NB4 (cell line): ENCODE measurements at regions not wholly inside any gene's neighbourhood (a gene's known extent, or its start where the extent isn't known, plus 50 kb on each side); places are given as distances from the start of the nearest gene placed in this dataset.

ENCODE experiments used
- POLR2A ChIP-seq: IDR thresholded peaks from 2 replicates; pipeline ENCODE4 v1.6.1; 2011; ENCODE audit warnings: mild to moderate bottlenecking; ENCODE audit not compliant: insufficient read length; ENCODE audit errors: extremely low read depth
- TF ChIP-seq, protein P1 (sequence below): IDR thresholded peaks from one replicate; pipeline ENCODE4 v1.5.1; 2012; ENCODE audit warnings: low read depth, low read length
- TF ChIP-seq, protein P2 (sequence below): IDR thresholded peaks from 2 replicates; pipeline ENCODE4 v1.6.1; 2011; ENCODE audit warnings: low read depth, low read length

DNA sequence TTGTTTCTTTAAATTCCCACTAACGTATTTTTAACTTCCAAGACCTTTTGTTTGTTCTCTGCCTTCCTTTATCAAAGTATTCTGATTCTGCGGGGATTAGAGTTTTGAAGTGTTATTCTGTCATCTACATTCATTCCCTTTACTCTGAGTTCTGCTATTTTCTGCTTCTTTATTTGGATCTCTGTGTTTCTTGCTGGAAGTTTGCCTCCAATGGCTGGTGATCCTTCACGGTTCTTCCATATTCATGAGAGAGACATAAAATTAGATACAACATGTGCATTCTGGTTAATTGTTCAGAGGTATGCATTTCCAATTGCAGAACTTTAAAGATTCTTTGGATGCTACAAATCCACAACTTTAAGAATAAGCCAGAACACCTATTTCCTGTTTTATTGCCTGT, 244.7 kb upstream of the ADARB2 start:
- TF ChIP-seq, protein P1, sequence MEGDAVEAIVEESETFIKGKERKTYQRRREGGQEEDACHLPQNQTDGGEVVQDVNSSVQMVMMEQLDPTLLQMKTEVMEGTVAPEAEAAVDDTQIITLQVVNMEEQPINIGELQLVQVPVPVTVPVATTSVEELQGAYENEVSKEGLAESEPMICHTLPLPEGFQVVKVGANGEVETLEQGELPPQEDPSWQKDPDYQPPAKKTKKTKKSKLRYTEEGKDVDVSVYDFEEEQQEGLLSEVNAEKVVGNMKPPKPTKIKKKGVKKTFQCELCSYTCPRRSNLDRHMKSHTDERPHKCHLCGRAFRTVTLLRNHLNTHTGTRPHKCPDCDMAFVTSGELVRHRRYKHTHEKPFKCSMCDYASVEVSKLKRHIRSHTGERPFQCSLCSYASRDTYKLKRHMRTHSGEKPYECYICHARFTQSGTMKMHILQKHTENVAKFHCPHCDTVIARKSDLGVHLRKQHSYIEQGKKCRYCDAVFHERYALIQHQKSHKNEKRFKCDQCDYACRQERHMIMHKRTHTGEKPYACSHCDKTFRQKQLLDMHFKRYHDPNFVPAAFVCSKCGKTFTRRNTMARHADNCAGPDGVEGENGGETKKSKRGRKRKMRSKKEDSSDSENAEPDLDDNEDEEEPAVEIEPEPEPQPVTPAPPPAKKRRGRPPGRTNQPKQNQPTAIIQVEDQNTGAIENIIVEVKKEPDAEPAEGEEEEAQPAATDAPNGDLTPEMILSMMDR: no peak
- TF ChIP-seq POLR2A: no peak
- TF ChIP-seq, protein P2, sequence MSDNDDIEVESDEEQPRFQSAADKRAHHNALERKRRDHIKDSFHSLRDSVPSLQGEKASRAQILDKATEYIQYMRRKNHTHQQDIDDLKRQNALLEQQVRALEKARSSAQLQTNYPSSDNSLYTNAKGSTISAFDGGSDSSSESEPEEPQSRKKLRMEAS: no peak
